CD4-positive, alpha-beta T cell treated with Interleukin-17A for 1 hour (primary cell): ENCODE measurements at regions not wholly inside any gene's neighbourhood (a gene's known extent, or its start where the extent isn't known, plus 50 kb on each side); places are given as distances from the start of the nearest gene placed in this dataset.
"Not testable (repeated sequence)": the region's sequence is repeated elsewhere in the genome, so short reads cannot be mapped to it uniquely, and the experiment has no call there.

Experiments
- DNase-seq: peaks from one replicate; pipeline ENCODE4 v3.0.0-alpha.2; 2020

DNA sequence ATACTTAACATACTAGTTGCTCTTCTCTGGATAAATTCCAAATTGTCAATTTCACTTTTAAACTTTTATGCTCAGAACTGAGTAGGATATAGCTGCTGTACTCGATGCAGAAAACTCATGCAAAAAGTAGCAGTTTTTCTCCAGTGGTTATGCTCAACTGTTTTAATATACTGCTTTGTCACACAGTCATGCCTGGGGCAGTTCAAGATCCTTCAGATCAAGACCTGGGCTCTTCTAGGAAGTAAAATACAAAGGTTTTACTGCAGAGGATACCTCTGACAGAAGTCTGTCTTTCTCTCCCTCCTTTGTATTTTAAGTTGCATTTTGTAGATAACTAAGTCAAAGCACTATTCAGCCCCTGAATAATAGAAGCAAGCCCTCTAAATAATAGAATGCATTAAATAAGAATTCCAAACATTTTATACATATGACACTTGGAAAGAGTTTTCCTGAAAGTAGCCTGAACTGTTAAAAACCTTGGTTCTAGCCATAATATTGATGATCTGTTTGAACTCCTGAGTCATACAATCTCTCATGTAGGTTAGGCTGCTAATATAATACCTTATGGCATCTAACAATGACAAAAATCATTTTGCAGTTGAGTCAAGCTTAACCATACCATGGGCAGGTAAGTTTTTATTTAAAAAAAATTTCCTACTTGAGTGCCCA lies 183.3 kb upstream of the TRIB2 start:
- no peak for DNase-seq

- DNase-seq, result no peak
These were observed 182.0 kb upstream of the TRIB2 start for GRCh38 chr2:12534646-12535263.

DNA sequence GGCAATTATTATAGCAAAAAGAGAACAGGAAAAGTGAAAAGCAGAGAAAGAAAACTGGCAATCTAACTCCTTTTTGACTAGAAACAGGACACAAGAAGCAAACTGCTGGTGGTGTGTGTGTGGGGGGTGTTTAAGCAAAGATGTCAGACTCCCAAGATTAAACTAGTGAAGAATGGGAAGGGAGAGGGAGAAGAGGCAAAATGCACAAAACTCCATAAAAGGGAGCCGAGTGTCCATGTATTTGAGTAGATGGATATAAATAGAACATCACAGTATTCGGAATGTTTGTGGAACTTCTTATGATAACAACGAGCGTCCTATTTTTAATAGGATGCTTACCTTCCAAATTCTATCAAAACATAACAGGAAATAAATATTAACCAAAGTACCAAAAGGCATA lies 179.8 kb upstream of the TRIB2 start:
- no peak for DNase-seq

DNA sequence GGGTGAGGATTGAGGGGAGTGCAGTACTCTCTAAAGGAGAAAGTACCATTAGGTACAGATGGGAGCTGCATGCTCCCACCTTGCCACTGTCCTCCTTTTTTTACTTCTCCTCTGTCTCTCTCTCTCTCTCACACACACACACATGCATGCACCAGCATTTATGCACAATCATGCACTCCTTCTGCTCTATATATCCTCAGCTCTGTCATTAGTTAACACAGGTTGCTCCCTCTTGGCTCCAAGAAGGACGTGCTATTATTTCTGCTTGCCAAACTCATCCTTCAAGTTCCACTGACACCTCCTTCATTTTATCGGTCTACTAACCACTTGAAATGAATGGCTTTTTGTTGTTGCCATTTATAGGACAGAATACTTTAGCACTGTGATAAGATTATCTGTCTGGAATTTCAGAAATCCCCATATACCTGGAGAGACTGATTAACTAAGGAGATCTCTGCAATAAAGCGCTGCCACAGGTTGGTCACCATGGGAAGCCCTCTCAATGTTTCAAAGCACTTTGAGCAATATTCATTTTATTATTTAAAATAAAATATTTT lies 178.5 kb upstream of the TRIB2 start:
- DNase-seq, result no peak

GRCh38 chr2:12539336-12539735 lies 177.4 kb upstream of the TRIB2 start:
- no peak for DNase-seq

GRCh38 chr2:12539776-12540562 lies 176.8 kb upstream of the TRIB2 start:
- DNase-seq, result no peak

DNA sequence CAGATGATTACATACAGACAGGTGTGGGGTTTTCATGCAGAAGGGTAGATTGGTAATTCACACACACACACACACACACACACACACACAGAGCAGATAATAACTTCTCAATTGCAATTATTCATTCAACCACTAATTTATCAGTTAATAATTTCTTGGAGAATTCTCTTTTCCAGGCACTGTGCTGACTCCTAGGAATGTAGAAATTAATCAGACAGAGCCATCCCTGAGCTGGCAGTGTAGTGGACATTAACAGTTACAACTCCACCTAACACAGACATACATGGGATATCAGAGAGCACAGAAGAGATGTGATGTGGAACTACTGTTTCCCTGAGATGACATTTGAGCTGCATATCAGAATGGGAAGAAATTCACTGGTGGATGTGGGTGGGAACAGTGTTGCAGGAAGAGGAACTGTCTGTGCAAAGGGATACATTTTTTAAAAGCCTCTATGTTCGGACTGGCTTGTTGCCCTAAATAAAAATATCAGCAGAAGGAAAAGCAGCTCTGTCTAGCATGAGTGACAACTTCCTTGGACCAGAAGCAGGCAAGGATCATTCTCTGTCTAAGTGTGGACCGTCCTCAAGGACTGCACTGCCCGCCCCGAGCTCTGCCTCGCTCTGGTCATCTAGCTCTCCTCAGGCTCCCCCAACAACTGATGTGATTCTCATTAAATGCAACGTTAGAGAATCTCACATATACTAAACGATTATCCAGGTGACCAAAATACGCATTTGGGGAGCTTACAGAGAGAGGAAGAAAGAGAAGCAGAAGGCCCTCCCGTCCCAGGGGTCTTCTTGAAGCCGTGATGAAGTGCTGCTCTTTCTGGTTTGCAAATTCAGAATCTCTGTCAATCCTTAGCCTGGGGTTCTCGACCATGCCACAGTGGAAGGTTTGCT lies 173.4 kb upstream of the TRIB2 start:
- DNase-seq, result no peak

DNA sequence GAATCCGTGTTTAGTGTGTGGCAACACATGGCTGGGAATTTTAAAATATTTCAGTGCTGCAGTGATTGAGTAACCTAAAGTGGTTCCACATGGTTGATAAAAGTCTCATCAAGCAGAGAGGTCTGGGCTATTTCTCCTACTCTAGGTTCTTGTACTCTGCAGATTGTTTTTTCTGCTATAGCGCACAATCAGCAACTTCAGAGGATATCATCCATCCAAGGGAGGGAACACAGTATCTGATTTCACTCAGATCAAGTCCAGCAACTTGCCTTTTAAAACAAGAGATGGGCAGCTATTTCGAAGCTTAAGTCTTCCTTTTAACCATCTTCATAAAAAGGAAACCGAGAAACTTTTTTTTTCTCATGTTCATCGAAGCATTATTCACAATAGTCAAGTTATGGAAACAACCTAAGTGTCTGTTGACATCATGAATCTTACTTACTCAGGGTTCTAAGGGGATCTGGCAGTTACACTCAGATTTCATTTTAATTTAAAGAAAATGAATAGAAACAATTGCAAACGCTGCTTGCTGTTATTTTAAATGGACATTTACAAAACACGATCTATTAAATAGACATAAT lies 172.7 kb upstream of the TRIB2 start:
- DNase-seq, result no peak

DNA sequence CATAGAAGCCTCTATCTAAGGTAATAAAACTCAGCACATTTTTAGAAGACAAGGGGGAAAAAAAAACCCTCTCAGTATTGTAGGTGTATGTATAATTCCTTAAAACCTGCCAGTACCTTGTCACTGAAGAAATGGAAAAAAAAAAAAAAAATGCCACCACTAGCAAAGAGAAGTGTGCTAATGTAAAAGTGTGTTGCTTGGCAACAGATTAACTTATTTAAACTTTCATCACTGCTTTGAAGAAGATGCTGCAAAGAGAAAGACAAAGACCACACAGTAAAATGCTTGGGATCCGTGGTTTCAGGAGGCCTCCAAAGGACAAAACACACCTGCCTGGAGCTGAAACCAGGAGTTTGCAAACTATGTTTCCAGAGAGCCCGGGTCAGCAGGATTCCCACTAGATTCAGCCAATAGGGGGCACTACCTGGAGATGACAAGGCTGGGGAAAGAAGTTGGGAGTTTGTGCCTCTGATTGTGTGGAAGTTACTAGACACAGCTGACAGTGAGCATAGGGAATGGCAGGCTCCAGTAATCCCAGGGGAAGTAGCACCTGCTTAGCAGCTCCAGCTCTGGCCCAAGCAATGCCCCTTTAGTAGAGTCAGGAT lies 169.1 kb upstream of the TRIB2 start:
- DNase-seq, result no peak

DNA sequence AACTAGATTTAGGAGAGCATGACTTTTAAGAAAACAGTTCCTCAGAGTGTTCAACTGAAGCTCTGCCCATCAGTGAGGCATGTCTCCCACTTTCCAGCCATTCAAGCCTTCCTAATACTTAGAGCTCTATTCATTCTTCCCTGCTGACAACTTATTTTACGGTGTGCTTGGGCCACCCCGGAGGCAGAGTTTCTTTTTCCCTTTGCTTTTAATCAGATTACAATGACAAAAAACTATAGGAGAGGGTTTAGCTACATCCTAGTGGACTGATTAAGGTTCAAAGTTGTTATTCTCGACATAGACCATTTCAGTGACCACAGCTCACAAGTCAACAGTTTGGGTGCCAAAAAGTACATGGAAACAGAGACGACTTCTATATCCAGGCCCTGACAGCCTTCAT lies 167.8 kb upstream of the TRIB2 start:
- no peak for DNase-seq

GRCh38 chr2:12549641-12550040 lies 167.1 kb upstream of the TRIB2 start:
- DNase-seq, result no peak

DNA sequence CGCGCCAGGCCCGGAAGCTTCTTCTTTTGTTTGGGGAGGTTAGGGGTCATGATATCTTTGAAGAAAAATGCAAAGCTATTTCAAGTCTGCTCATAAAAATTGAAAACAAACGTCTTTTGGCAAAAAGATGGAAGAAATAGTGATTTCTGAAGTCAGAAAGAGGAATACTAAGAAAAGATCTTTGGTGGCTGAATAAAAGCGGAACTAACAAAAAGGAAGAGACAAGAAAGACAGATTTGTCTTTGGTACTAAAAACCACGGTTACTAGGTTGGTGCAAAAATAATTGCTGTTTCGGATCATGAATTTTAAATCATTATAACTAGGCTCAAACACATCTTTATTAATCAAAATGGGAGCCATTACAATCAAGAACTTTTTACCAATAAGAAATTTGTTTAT lies 164.6 kb upstream of the TRIB2 start:
- DNase-seq, result no peak

- DNase-seq, result peak; percentile 4
These were observed 162.3 kb upstream of the TRIB2 start for GRCh38 chr2:12554224-12555011.

- DNase-seq, result peak; percentile 18
These were observed 161.6 kb upstream of the TRIB2 start for GRCh38 chr2:12555012-12555645.

DNA sequence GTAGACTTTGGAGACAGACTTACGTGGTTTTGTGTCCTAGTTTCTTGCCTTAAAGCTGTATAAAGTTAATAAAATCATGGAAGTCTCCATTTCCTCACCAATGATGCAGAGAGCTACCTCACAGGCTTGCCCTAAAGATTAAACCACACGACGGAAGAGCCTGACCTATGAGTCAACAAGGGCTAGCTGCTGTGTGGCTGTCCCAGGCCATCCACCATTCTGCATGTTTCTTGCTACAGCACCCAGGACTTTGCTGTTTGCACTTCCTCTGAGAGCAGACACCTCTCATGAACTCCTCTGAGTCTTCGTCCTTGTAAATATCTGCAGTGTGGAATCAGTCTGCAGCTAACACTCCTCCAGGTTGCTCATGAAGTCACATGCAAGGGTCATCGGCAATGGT lies 160.0 kb upstream of the TRIB2 start:
- peak; percentile 10 for DNase-seq

DNA sequence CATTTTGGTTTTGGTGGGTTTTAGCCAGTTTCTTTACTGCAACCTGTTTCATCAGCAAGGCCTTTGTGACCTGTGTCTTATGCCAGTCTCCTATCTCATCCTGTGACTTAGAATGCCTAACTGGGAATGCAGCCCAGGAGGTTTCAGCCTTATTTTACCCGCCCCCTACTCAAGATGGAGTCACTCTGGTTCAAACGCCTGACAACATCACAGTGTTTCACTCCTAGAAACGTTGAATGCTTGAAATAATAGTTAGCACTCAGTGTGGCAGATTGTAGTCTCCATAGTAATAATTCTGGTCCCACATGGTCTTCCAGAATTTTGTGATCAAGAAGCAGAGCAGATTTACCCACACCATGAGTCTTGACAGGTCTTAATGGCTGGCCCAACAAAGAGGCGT lies 159.0 kb upstream of the TRIB2 start:
- no peak for DNase-seq

DNA sequence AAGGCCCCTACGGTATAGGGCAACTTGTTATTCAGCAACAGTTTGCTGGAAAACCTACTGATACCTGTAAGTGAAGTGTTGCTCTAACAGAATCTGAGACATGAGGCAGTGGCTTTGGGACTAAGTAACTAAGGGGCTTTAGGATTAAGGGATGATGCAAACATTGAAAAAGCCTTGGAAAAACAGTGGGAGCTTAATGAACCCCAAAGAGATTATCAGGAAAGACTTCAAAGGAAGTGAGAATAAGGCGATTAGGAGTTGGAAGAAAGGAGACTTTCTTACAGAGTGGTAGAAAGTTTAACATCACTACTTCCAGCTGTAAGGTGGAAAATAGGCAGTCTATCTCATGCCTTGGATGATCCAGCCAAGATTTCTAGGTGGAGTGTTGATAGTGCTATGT lies 158.2 kb upstream of the TRIB2 start:
- DNase-seq, result no peak

GRCh38 chr2:12560618-12561017 lies 156.1 kb upstream of the TRIB2 start:
- DNase-seq, result no peak

DNA sequence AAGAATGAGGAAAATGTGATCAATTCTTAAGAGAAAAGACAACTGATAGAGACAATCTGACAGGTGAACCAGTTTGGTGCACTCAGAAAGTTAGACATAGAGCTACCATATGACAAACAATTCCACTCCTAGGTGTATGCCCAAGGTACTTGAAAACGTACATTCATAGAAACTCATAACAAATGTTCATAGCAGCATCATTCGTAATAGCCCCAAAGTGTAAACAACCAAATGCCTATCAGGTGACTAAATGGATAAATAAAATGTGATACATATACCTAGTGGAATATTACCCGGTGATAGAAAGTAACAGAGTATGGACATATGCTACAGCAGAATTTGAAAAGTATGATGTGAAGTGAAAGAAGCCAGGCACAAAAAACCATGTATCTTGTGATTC lies 149.3 kb upstream of the TRIB2 start:
- no peak for DNase-seq

DNA sequence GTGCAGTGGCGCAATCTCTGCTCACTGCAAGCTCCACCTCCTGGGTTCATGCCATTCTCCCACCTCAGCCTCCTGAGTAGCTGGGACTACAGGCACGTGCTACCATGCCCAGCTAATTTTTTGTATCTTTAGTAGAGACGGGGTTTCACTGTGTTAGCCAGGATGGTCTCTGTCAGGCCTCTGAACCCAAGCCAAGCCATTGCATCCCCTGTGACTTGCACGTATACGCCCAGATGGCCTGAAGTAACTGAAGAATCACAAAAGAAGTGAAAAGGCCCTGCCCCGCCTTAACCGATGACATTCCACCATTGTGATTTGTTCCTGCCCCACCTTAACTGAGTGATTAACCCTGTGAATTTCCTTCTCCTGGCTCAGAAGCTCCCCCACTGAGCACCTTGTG lies 147.2 kb upstream of the TRIB2 start:
- DNase-seq, result not testable (repeated sequence)

DNA sequence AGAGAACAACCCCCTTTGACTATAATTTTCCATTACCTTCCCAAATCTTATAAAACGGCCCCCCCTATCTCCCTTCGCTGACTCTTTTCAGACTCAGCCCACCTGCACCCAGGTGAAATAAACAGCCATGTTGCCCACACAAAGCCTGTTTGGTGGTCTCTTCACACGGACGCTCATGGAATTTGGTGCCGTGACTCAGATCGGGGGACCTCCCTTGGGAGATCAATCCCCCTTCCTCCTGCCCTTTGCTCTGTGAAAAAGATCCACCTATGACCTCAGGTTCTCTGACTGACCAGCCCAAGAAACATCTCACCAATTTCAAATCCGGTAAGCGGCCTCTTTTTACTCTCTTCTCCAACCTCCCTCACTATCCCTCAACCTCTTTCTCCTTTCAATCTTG lies 146.8 kb upstream of the TRIB2 start:
- not testable (repeated sequence) for DNase-seq
